Esophagus muscularis mucosa (tissue), 3 donors: ENCODE measurements at regions not wholly inside any gene's neighbourhood (a gene's known extent, or its start where the extent isn't known, plus 50 kb on each side); places are given as distances from the start of the nearest gene placed in this dataset.

Source experiments
- POLR2A ChIP-seq: fragments of 450-650 bp; IDR thresholded peaks from one replicate; pipeline ENCODE4 v1.6.1; 2017; ENCODE audit warnings: antibody characterized with exemption, moderate library complexity, mild to moderate bottlenecking, low read depth
- POLR2AphosphoS5 ChIP-seq, 2 donors: sonication (generic); formaldehyde crosslinking; IDR thresholded peaks; one replicate each; pipeline ENCODE4 v1.6.1; 2017; ENCODE audit warnings: antibody characterized with exemption in 2 of 2
- TF ChIP-seq, protein P1 (sequence below), 3 experiments: fragments of 200-600 bp in 2 of 3; fragments of 450-650 bp in 1 of 3; sonication (generic) in 2 of 3; IDR thresholded peaks; one replicate each; pipeline ENCODE4 v1.5.1; 2017 to 2019; ENCODE audit warnings: antibody characterized with exemption in 3 of 3, mild to moderate bottlenecking in 2 of 3, moderate library complexity in 1 of 3

DNA sequence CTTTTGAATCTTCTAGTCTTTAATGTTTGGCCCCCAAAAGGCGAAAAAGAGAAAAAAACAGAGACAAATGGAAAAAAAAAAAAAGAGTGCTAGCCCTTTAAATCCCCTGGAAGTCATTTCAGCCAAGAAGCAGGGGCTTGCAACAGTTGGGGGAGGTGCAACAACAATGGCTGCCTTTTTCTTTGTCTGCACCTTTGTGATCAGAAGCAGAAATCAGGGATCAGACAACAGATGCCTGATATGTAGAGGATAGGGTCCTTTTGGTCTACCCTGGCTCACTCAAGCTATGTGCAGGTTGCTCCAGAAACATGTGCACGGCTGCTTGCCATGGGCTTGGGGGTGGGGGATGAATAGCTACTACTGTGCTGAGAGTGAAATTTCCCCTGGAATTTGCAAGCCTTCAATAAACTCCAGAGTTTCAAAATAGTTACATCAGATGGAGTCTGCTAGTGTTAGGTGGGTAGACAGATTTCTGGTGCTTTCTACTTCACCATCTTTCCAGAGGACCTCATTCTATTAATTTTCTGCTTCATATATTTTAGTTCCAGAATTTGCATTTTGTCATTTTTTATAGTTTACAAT lies 150.9 kb downstream of the FGF18 start:
- TF ChIP-seq, protein P1, sequence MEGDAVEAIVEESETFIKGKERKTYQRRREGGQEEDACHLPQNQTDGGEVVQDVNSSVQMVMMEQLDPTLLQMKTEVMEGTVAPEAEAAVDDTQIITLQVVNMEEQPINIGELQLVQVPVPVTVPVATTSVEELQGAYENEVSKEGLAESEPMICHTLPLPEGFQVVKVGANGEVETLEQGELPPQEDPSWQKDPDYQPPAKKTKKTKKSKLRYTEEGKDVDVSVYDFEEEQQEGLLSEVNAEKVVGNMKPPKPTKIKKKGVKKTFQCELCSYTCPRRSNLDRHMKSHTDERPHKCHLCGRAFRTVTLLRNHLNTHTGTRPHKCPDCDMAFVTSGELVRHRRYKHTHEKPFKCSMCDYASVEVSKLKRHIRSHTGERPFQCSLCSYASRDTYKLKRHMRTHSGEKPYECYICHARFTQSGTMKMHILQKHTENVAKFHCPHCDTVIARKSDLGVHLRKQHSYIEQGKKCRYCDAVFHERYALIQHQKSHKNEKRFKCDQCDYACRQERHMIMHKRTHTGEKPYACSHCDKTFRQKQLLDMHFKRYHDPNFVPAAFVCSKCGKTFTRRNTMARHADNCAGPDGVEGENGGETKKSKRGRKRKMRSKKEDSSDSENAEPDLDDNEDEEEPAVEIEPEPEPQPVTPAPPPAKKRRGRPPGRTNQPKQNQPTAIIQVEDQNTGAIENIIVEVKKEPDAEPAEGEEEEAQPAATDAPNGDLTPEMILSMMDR (IDR thresholded peaks at IDR 0.05), result no peak
- TF ChIP-seq POLR2A, result no peak
- TF ChIP-seq POLR2AphosphoS5 (IDR thresholded peaks at IDR 0.05), result no peak
